Breast epithelium (tissue), 3 donors: ENCODE measurements at regions not wholly inside any gene's neighbourhood (a gene's known extent, or its start where the extent isn't known, plus 50 kb on each side); places are given as distances from the start of the nearest gene placed in this dataset.

Experiments used
- CTCF ChIP-seq, 3 donors: fragments of 450-650 bp; IDR thresholded peaks; one replicate each; pipeline ENCODE4 v1.5.1; 2016 to 2017; ENCODE audit warnings: antibody characterized with exemption in 3 of 3, mild to moderate bottlenecking in 3 of 3, moderate library complexity in 3 of 3
- POLR2AphosphoS5 ChIP-seq, 3 donors: sonication (generic); formaldehyde crosslinking; IDR thresholded peaks; one replicate each; pipeline ENCODE4 v1.6.1; 2017; ENCODE audit warnings: antibody characterized with exemption in 3 of 3

GRCh38 chr6:19632786-19633185 is 204.4 kb upstream of the ID4 start:
- TF ChIP-seq CTCF (IDR thresholded peaks at IDR 0.05) (no peak), POLR2AphosphoS5 (IDR thresholded peaks at IDR 0.05) (no peak)
